ENCODE measurements at regions not wholly inside any gene's neighbourhood (a gene's known extent, or its start where the extent isn't known, plus 50 kb on each side); places are given as distances from the start of the nearest gene placed in this dataset.

DNA sequence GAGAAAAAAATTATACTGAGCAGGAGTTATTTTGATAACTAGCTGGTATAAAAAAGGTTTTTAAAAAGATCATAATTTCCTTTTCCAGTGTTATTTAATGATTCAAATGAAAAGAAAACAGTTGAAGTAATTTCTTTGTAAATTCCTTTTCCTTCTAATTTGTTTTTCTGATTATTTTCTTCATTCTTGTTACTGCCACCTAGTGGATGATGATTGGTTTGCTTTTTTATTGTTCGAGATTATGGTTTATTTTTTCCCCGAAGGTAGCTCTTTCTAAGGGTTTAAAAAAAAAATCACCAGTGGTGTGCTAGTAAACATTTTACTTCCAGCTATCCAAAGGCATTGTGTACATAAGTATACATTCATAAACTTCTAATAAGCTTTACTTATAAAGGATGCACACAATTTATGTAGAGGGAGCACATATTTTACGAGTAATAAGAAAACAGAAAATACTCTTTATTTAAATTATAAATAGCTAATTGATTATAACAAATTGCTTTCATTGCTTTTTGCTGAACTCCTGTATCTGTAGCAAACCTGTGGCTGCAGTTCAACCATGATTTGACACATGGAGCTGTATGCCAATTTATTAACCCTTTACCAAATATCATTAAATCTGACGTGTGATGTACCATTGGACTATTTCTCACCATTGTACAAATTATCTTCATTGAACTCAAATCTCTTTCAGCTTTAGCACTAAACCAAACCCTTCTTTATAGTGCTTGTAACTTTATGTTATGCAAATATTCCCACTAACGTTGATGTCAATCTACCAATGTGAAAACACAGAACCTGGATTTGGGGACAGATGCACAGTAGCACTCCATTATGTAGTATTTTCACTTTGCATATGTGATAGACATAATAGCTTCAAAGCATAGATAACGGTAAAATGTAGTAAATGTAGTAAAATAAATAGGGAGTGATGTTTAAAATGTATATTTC lies 97.8 kb upstream of the ANK2 start:
- DNase-seq, result peak; percentile 10
- H2BK20ac ChIP-seq (ENCODE audit: low read depth, low read length), result no peak overlapping the region
- H3K23ac ChIP-seq (ENCODE audit: low read depth, low read length), result no peak overlapping the region
- no peak overlapping the region for H2BK15ac ChIP-seq (ENCODE audit: low read depth, low read length)
- no peak overlapping the region for H3K9ac ChIP-seq (ENCODE audit: low read depth, low read length)
- no peak overlapping the region for H3K18ac ChIP-seq (ENCODE audit: low read depth, low read length)
- ATAC-seq (ENCODE audit: low read depth), result no peak
- no peak overlapping the region for H3K14ac ChIP-seq (replicated peaks; ENCODE audit: low read depth, low read length)
- no peak overlapping the region for H2AFZ ChIP-seq (replicated peaks; ENCODE audit: low read length, poor library complexity)
- H3K4ac ChIP-seq (ENCODE audit: low read depth, low read length), result no peak overlapping the region
- no CpG with 5 or more reads among the region's 6 CpGs for WGBS, 2 experiments (ENCODE audit: extremely low coverage in 2 of 2, insufficient read length in 1 of 2)
- no peak overlapping the region for H3K27ac ChIP-seq (ENCODE audit: insufficient read depth, low read length)
- H4K8ac ChIP-seq (ENCODE audit: low read depth in 2 of 2, low read length in 2 of 2), result no peak overlapping the region
- no peaks in the 10 kb centered on the region for H4K20me1 ChIP-seq (ENCODE audit: insufficient read depth, low read length)
- no peaks in the 10 kb centered on the region for H3K9me1 ChIP-seq (ENCODE audit: insufficient read depth, low read length)
- H3K4me1 ChIP-seq (ENCODE audit: control insufficient read depth, insufficient read depth, low read length), result no peaks in the 10 kb centered on the region
- no peaks in the 10 kb centered on the region for H3K79me1 ChIP-seq (ENCODE audit: low read depth in 1 of 2, low read length in 2 of 2)
- H2AK5ac ChIP-seq (ENCODE audit: low read depth, low read length), result no peak overlapping the region
- intact Hi-C loops (cut with micrococcal nuclease), result no loop called here
- H2BK5ac ChIP-seq (ENCODE audit: low read depth, low read length, poor library complexity, severe bottlenecking), result no peak overlapping the region
- TF ChIP-seq, protein P1, sequence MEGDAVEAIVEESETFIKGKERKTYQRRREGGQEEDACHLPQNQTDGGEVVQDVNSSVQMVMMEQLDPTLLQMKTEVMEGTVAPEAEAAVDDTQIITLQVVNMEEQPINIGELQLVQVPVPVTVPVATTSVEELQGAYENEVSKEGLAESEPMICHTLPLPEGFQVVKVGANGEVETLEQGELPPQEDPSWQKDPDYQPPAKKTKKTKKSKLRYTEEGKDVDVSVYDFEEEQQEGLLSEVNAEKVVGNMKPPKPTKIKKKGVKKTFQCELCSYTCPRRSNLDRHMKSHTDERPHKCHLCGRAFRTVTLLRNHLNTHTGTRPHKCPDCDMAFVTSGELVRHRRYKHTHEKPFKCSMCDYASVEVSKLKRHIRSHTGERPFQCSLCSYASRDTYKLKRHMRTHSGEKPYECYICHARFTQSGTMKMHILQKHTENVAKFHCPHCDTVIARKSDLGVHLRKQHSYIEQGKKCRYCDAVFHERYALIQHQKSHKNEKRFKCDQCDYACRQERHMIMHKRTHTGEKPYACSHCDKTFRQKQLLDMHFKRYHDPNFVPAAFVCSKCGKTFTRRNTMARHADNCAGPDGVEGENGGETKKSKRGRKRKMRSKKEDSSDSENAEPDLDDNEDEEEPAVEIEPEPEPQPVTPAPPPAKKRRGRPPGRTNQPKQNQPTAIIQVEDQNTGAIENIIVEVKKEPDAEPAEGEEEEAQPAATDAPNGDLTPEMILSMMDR (conservative IDR thresholded peaks at IDR 0.05; ENCODE audit: low read depth, low read length), result peak; percentile 51
- no peak for TF ChIP-seq USF2 (IDR thresholded peaks at IDR 0.05; ENCODE audit: low read depth, low read length)
- H3K4me3 ChIP-seq (ENCODE audit: insufficient read depth, low read depth, low read length), result no peak overlapping the region
- no peak overlapping the region for H2BK120ac ChIP-seq (ENCODE audit: low read depth, low read length)
- H3K9me3 ChIP-seq (ENCODE audit: control insufficient read depth, insufficient read depth, low read length), result no peaks in the 10 kb centered on the region
- dilution Hi-C loops (cut with HindIII; ENCODE audit: low sequenced_read_pairs, unreplicated experiment), result no loop called here
- no peak overlapping the region for H2AK9ac ChIP-seq (replicated peaks; ENCODE audit: low read depth, low read length, poor library complexity)
- H3K4me2 ChIP-seq (ENCODE audit: low read depth, low read length), result no peak overlapping the region
- POLR2A ChIA-PET (ENCODE audit: unreplicated experiment), result no interaction called here
- no peaks in the 10 kb centered on the region for H3K27me3 ChIP-seq (ENCODE audit: control insufficient read depth, insufficient read depth, low read length)
- H4K91ac ChIP-seq (ENCODE audit: insufficient read depth, low read depth, low read length), result no peak overlapping the region
- no peak overlapping the region for H3K56ac ChIP-seq (ENCODE audit: extremely low read depth, insufficient read depth, low read length)
- no peaks in the 10 kb centered on the region for H3K36me3 ChIP-seq (ENCODE audit: control insufficient read depth, insufficient read depth, low read length)
- no TSS peak for BruUV-seq (replicated peaks)
- CTCF ChIA-PET, result interaction anchor here (0.6 to 1.9 kb wide), 11 partner anchors 10 to 280 kb away, joined by 3 to 12 read pairs (median 3); no protein-coding TSS in a partner anchor
- H4K5ac ChIP-seq (ENCODE audit: low read depth, low read length), result no peak overlapping the region
- in situ Hi-C loops (cut with MboI; ENCODE audit: low sequenced_read_pairs), result no loop called here

Data from IMR-90 (cell line).